Vagina (tissue), 2 donors: ENCODE measurements at regions not wholly inside any gene's neighbourhood (a gene's known extent, or its start where the extent isn't known, plus 50 kb on each side); places are given as distances from the start of the nearest gene placed in this dataset.

Source experiments
- POLR2AphosphoS5 ChIP-seq, 2 donors: sonication (generic); formaldehyde crosslinking; IDR thresholded peaks; one replicate each; pipeline ENCODE4 v1.9.0; 2017; ENCODE audit warnings: antibody characterized with exemption in 2 of 2, mild to moderate bottlenecking in 2 of 2, low read depth in 1 of 2; ENCODE audit not compliant: insufficient read depth in 1 of 2
- TF ChIP-seq, protein P1 (sequence below), 3 experiments: fragments of 450-650 bp in 2 of 3; fragments of 200-600 bp in 1 of 3; sonication (generic) in 1 of 3; IDR thresholded peaks; one replicate each; pipeline ENCODE4 v1.5.1; 2017 to 2019; ENCODE audit warnings: antibody characterized with exemption in 3 of 3, mild to moderate bottlenecking in 2 of 3, moderate library complexity in 2 of 3

DNA sequence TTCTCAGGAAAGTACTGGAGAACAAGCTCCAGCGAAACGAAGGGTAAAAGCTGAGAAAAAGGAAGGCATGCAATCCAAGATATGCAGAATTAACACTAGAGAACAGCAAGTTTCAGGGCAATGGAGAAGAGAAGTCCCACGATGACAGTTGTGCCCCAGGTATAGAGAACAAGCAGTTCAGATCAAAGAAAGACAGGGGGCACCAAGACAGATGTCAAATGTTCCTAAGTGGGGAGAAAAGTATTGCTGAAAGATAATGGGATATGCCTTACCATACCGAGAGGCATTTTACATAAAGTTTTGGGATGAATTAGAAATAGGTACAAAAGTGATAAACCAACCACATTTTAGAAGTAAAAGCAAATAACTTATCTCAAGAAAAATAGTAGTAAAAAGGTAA, 79.1 kb upstream of the UBE2E3 start:
- TF ChIP-seq, protein P1, sequence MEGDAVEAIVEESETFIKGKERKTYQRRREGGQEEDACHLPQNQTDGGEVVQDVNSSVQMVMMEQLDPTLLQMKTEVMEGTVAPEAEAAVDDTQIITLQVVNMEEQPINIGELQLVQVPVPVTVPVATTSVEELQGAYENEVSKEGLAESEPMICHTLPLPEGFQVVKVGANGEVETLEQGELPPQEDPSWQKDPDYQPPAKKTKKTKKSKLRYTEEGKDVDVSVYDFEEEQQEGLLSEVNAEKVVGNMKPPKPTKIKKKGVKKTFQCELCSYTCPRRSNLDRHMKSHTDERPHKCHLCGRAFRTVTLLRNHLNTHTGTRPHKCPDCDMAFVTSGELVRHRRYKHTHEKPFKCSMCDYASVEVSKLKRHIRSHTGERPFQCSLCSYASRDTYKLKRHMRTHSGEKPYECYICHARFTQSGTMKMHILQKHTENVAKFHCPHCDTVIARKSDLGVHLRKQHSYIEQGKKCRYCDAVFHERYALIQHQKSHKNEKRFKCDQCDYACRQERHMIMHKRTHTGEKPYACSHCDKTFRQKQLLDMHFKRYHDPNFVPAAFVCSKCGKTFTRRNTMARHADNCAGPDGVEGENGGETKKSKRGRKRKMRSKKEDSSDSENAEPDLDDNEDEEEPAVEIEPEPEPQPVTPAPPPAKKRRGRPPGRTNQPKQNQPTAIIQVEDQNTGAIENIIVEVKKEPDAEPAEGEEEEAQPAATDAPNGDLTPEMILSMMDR (IDR thresholded peaks at IDR 0.05) = no peak
- TF ChIP-seq POLR2AphosphoS5 (IDR thresholded peaks at IDR 0.05; ENCODE audit: insufficient read depth in 1 of 2, low read depth in 1 of 2) = no peak
